NOMO-1 treated with dmso at 0.1 percent for 144 hours (cell line): ENCODE measurements at regions not wholly inside any gene's neighbourhood (a gene's known extent, or its start where the extent isn't known, plus 50 kb on each side); places are given as distances from the start of the nearest gene placed in this dataset.
"Not testable (repeated sequence)": the region's sequence is repeated elsewhere in the genome, so short reads cannot be mapped to it uniquely, and the experiment has no call there.

Source experiments
- DNase-seq: peaks from one replicate; lab custom pipeline; 2025; ENCODE audit not compliant: unreplicated experiment; lab: John Stamatoyannopoulos, UW

- no peak for DNase-seq
Measured at GRCh38 chr13:40345149-40345514, 321.3 kb downstream of the FOXO1 start.

- DNase-seq = no peak
Measured at GRCh38 chr13:40345654-40346372, 320.6 kb downstream of the FOXO1 start.

- DNase-seq = no peak
Measured at GRCh38 chr13:40346592-40346991, 319.8 kb downstream of the FOXO1 start.

- DNase-seq = no peak
Measured at GRCh38 chr13:40348096-40348679, 318.3 kb downstream of the FOXO1 start.

GRCh38 chr13:40350283-40350992, 316.0 kb downstream of the FOXO1 start:
- DNase-seq = no peak

- DNase-seq = no peak
Measured at GRCh38 chr13:40351537-40352379, 314.7 kb downstream of the FOXO1 start.

- DNase-seq = no peak
Measured at GRCh38 chr13:40352380-40352778, 314.1 kb downstream of the FOXO1 start.

GRCh38 chr13:40352802-40353562, 313.5 kb downstream of the FOXO1 start:
- no peak for DNase-seq

- no peak for DNase-seq
Measured at GRCh38 chr13:40355126-40355724, 311.2 kb downstream of the FOXO1 start.

GRCh38 chr13:40356011-40356410, 310.4 kb downstream of the FOXO1 start:
- DNase-seq = no peak

- DNase-seq = not testable (repeated sequence)
Measured at GRCh38 chr13:40356458-40356857, 310.0 kb downstream of the FOXO1 start.

GRCh38 chr13:40362502-40362901, 303.9 kb downstream of the FOXO1 start:
- no peak for DNase-seq

GRCh38 chr13:40363653-40364052, 302.8 kb downstream of the FOXO1 start:
- DNase-seq = no peak

GRCh38 chr13:40366119-40366518, 300.3 kb downstream of the FOXO1 start:
- no peak for DNase-seq

GRCh38 chr13:40368127-40368891, 298.1 kb downstream of the FOXO1 start:
- no peak for DNase-seq

GRCh38 chr13:40370661-40371060, 295.8 kb downstream of the FOXO1 start:
- DNase-seq = no peak

GRCh38 chr13:40371531-40372125, 294.8 kb downstream of the FOXO1 start:
- DNase-seq = no peak

GRCh38 chr13:40373608-40374007, 292.8 kb downstream of the FOXO1 start:
- not testable (repeated sequence) for DNase-seq
